ENCODE measurements at regions not wholly inside any gene's neighbourhood (a gene's known extent, or its start where the extent isn't known, plus 50 kb on each side); places are given as distances from the start of the nearest gene placed in this dataset.

DNA sequence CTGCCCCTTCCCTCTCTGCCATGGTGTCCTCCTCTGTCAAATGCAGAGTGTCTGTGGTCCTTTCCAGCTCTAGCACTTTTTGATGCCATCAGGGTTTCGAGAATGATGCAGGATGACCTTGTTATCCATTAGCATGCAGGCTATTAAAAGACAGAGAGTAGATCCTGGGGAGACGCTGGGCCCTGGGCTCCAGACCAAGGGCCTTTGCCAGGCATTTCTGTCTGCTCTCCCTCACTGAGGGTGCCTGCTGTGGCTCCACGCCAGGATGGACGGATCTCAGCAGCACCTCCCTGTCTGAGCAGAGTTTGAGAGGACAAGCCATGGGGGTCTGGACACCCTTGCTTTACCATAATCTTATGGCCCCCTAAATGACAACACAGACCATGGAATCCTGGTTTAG is 110.8 kb upstream of the CD82 start:
- no peak overlapping the region for H3K4me2 ChIP-seq (ENCODE audit: extremely low read depth, insufficient read depth, low read length)
- H3K27me3 ChIP-seq (ENCODE audit: control insufficient read depth, insufficient read depth, low read length) = no peaks in the 10 kb centered on the region
- H3K79me2 ChIP-seq (ENCODE audit: control insufficient read depth, insufficient read depth, low read length) = no peaks in the 10 kb centered on the region
- DNase-seq (ENCODE audit: low read depth in 2 of 2) = no peak
- no peak overlapping the region for H3K27ac ChIP-seq (ENCODE audit: insufficient read depth, low read length)
- no peak overlapping the region for H3K9ac ChIP-seq (ENCODE audit: insufficient read depth, low read length)
- no peaks in the 10 kb centered on the region for H3K36me3 ChIP-seq (ENCODE audit: control insufficient read depth, insufficient read depth, low read length)
- no peaks in the 10 kb centered on the region for H3K9me3 ChIP-seq (ENCODE audit: control insufficient read depth, insufficient read depth, low read depth, low read length)
- H4K20me1 ChIP-seq (ENCODE audit: control insufficient read depth, extremely low read depth, insufficient read depth, low read length) = no peaks in the 10 kb centered on the region
- no peaks in the 10 kb centered on the region for H3K4me1 ChIP-seq (ENCODE audit: control insufficient read depth, extremely low read depth, insufficient read depth, low read length)
- TF ChIP-seq EZH2 (IDR thresholded peaks at IDR 0.05; ENCODE audit: low read length, missing control alignments) (no peak), CTCF (conservative IDR thresholded peaks at IDR 0.05 in 1 of 2, IDR thresholded peaks at IDR 0.05 in 1 of 2; ENCODE audit: low read depth in 1 of 2, low read length in 2 of 2) (no peak)
- no peak overlapping the region for H2AFZ ChIP-seq (ENCODE audit: low read length)
- H3K4me3 ChIP-seq (replicated peaks in 1 of 4; ENCODE audit: control extremely low read depth in 1 of 4, insufficient read depth in 1 of 4, low read depth in 3 of 4, low read length in 4 of 4) = no peak overlapping the region

DNA sequence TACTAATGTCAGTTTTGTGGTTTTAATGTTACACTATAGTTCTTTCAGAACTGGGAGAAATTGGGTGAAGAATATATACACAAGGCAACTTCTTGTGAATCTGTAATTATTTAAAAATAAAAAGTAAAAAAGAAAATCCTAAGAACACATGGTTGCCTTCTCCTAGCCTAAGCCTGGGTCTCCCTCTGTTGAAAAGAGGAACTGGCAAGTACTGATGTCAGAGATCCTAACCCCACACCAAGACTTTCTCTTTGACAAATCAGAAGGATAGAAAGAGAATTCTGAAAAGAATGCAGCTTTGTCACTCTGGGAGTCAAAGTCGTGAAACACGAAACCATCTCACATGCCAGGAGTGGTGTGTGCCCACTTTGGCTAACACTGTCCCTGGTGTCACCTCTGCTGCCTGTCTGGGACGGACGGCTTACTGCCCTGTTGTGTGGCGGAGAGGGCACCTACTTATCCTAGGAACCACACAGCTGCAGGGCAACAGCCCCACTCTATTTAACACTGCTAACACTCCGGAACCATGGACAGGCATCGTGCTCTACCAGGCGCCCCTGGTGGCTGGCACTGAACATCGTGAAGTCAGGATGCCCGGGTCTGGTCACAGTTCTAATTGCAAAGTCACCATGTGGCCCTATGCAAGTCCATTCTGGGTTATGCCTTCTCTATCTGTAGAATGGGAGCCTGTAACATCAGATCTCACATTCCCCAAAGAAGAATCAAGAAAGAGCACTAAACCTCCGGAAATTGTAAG is 108.7 kb upstream of the CD82 start:
- Histone ChIP-seq H3K4me1 (ENCODE audit: control insufficient read depth, extremely low read depth, insufficient read depth, low read length) (no peaks in the 10 kb centered on the region), H3K79me2 (ENCODE audit: control insufficient read depth, insufficient read depth, low read length) (no peaks in the 10 kb centered on the region), H2AFZ (ENCODE audit: low read length) (no peak overlapping the region), H3K9ac (ENCODE audit: insufficient read depth, low read length) (no peak overlapping the region), H3K4me2 (ENCODE audit: extremely low read depth, insufficient read depth, low read length) (no peak overlapping the region), H3K27ac (ENCODE audit: insufficient read depth, low read length) (no peak overlapping the region), H4K20me1 (ENCODE audit: control insufficient read depth, extremely low read depth, insufficient read depth, low read length) (no peaks in the 10 kb centered on the region), H3K4me3 (replicated peaks in 1 of 4; ENCODE audit: control extremely low read depth in 1 of 4, insufficient read depth in 1 of 4, low read depth in 3 of 4, low read length in 4 of 4) (no peak overlapping the region), H3K27me3 (ENCODE audit: control insufficient read depth, insufficient read depth, low read length) (no peaks in the 10 kb centered on the region), H3K9me3 (ENCODE audit: control insufficient read depth, insufficient read depth, low read depth, low read length) (no peaks in the 10 kb centered on the region), H3K36me3 (ENCODE audit: control insufficient read depth, insufficient read depth, low read length) (no peaks in the 10 kb centered on the region)
- DNase-seq (ENCODE audit: low read depth in 2 of 2) = no peak
- TF ChIP-seq CTCF (conservative IDR thresholded peaks at IDR 0.05 in 1 of 2, IDR thresholded peaks at IDR 0.05 in 1 of 2; ENCODE audit: low read depth in 1 of 2, low read length in 2 of 2) (peak in 1 of 2 donors; percentile 27), EZH2 (IDR thresholded peaks at IDR 0.05; ENCODE audit: low read length, missing control alignments) (no peak)

GRCh38 chr11:44457862-44458261 is 107.6 kb upstream of the CD82 start:
- Histone ChIP-seq H3K79me2 (ENCODE audit: control insufficient read depth, insufficient read depth, low read length) (no peaks in the 10 kb centered on the region), H3K4me2 (ENCODE audit: extremely low read depth, insufficient read depth, low read length) (no peak overlapping the region), H3K27me3 (ENCODE audit: control insufficient read depth, insufficient read depth, low read length) (no peaks in the 10 kb centered on the region)

More at GRCh38 chr11:44457862-44458261, 107.6 kb upstream of the CD82 start:
- Histone ChIP-seq H3K9ac (ENCODE audit: insufficient read depth, low read length) (no peak overlapping the region), H2AFZ (ENCODE audit: low read length) (no peak overlapping the region), H4K20me1 (ENCODE audit: control insufficient read depth, extremely low read depth, insufficient read depth, low read length) (no peaks in the 10 kb centered on the region), H3K4me1 (ENCODE audit: control insufficient read depth, extremely low read depth, insufficient read depth, low read length) (no peaks in the 10 kb centered on the region), H3K9me3 (ENCODE audit: control insufficient read depth, insufficient read depth, low read depth, low read length) (no peaks in the 10 kb centered on the region), H3K36me3 (ENCODE audit: control insufficient read depth, insufficient read depth, low read length) (no peaks in the 10 kb centered on the region), H3K27ac (ENCODE audit: insufficient read depth, low read length) (no peak overlapping the region), H3K4me3 (replicated peaks in 1 of 4; ENCODE audit: control extremely low read depth in 1 of 4, insufficient read depth in 1 of 4, low read depth in 3 of 4, low read length in 4 of 4) (no peak overlapping the region)
- TF ChIP-seq CTCF (conservative IDR thresholded peaks at IDR 0.05 in 1 of 2, IDR thresholded peaks at IDR 0.05 in 1 of 2; ENCODE audit: low read depth in 1 of 2, low read length in 2 of 2) = no peak
- no peak for TF ChIP-seq EZH2 (IDR thresholded peaks at IDR 0.05; ENCODE audit: low read length, missing control alignments)
- no peak for DNase-seq (ENCODE audit: low read depth in 2 of 2)

All from fibroblast of lung (primary cell).